IMR-90 (cell line): ENCODE measurements at regions not wholly inside any gene's neighbourhood (a gene's known extent, or its start where the extent isn't known, plus 50 kb on each side); places are given as distances from the start of the nearest gene placed in this dataset.

Source experiments
- ATAC-seq: fragments of 200-7000 bp; cut with Tn5 transposase; 2 replicates; pipeline ENCODE4 v1.9.1; 2020; ENCODE audit warnings: low read depth, mild to moderate bottlenecking, moderate library complexity
- BruUV-seq: library from RNA; stranded (reverse); fragments of 400-500 nt; replicated peaks from 2 replicates; lab custom pipeline; 2021; lab: Mats Ljungman, UMichigan
- CTCF ChIA-PET: fragments of 300-600 bp; formaldehyde crosslinking; extraction: SDS; loops from one replicate; lab custom pipeline; 2021; ENCODE audit warnings: antibody characterized with exemption; lab: Yijun Ruan, JAX
- POLR2A ChIA-PET: fragments of 300-600 bp; sonication (Branson Sonifier 250); formaldehyde crosslinking; loops from one replicate; lab custom pipeline; 2022; ENCODE audit warnings: antibody characterized with exemption; ENCODE audit not compliant: unreplicated experiment; lab: Charles Lee
- DNase-seq: peaks from one replicate; pipeline ENCODE4 v3.0.0; 2013
- H2AFZ ChIP-seq: replicated peaks from 2 replicates; pipeline ENCODE3; 2013; ENCODE audit warnings: low read length, mild to moderate bottlenecking; ENCODE audit not compliant: poor library complexity
- H2AK5ac ChIP-seq: 2 replicates; pipeline ENCODE4 v1.6.1; 2013; ENCODE audit warnings: low read depth, low read length, inconsistent platforms
- H2AK9ac ChIP-seq: replicated peaks from 2 replicates; pipeline ENCODE3; 2013; ENCODE audit warnings: mild to moderate bottlenecking, low read depth, low read length, moderate library complexity; ENCODE audit not compliant: poor library complexity
- H2BK120ac ChIP-seq: 2 replicates; pipeline ENCODE4 v1.6.1; 2013; ENCODE audit warnings: low read depth, low read length, inconsistent platforms
- H2BK15ac ChIP-seq: 3 replicates; pipeline ENCODE4 v1.6.1; 2013; ENCODE audit warnings: low read depth, low read length, inconsistent platforms
- H2BK20ac ChIP-seq: 2 replicates; pipeline ENCODE4 v1.6.1; 2013; ENCODE audit warnings: low read depth, mild to moderate bottlenecking, inconsistent platforms, low read length, moderate library complexity
- H2BK5ac ChIP-seq: 2 replicates; pipeline ENCODE4 v1.6.1; 2013; ENCODE audit warnings: mild to moderate bottlenecking, low read depth, low read length, inconsistent platforms; ENCODE audit not compliant: poor library complexity, severe bottlenecking
- H3K14ac ChIP-seq: replicated peaks from 2 replicates; pipeline ENCODE4 v1.6.1; 2013; ENCODE audit warnings: low read depth, low read length, inconsistent platforms
- H3K18ac ChIP-seq: 2 replicates; pipeline ENCODE4 v1.6.1; 2013; ENCODE audit warnings: low read depth, low read length, control low read depth
- H3K23ac ChIP-seq: 2 replicates; pipeline ENCODE4 v1.6.1; 2013; ENCODE audit warnings: low read depth, low read length, inconsistent platforms
- H3K27ac ChIP-seq: 2 replicates; pipeline ENCODE4 v1.5.1; 2013; ENCODE audit warnings: mild to moderate bottlenecking, control low read depth, low read length; ENCODE audit not compliant: insufficient read depth
- H3K27me3 ChIP-seq: 2 replicates; pipeline ENCODE4 v1.6.1; 2013; ENCODE audit warnings: low read length; ENCODE audit not compliant: control insufficient read depth, insufficient read depth
- H3K36me3 ChIP-seq: 2 replicates; pipeline ENCODE4 v1.6.1; 2013; ENCODE audit warnings: low read length, mixed read lengths; ENCODE audit not compliant: control insufficient read depth, insufficient read depth
- H3K4ac ChIP-seq: 2 replicates; pipeline ENCODE4 v1.6.1; 2013; ENCODE audit warnings: low read depth, low read length, inconsistent platforms
- H3K4me1 ChIP-seq: 2 replicates; pipeline ENCODE4 v1.6.1; 2013; ENCODE audit warnings: low read length, mixed read lengths; ENCODE audit not compliant: control insufficient read depth, insufficient read depth
- H3K4me2 ChIP-seq: 2 replicates; pipeline ENCODE4 v1.6.1; 2013; ENCODE audit warnings: low read depth, mild to moderate bottlenecking, control low read depth, low read length, moderate library complexity
- H3K4me3 ChIP-seq: 2 replicates; pipeline ENCODE4 v1.5.1; 2013; ENCODE audit warnings: low read depth, mild to moderate bottlenecking, control low read depth, low read length, moderate library complexity; ENCODE audit not compliant: insufficient read depth
- H3K56ac ChIP-seq: 2 replicates; pipeline ENCODE4 v1.6.1; 2013; ENCODE audit warnings: low read length, inconsistent platforms; ENCODE audit not compliant: insufficient read depth; ENCODE audit errors: extremely low read depth
- H3K79me1 ChIP-seq, 2 experiments: 2 replicates each; pipeline ENCODE4 v1.6.1; 2013; ENCODE audit warnings: low read length in 2 of 2, inconsistent platforms in 1 of 2, low read depth in 1 of 2
- H3K9ac ChIP-seq: 2 replicates; pipeline ENCODE4 v1.6.1; 2013; ENCODE audit warnings: low read depth, low read length, control low read depth
- H3K9me1 ChIP-seq: 2 replicates; pipeline ENCODE4 v1.6.1; 2013; ENCODE audit warnings: low read length, inconsistent platforms; ENCODE audit not compliant: insufficient read depth
- H3K9me3 ChIP-seq: 2 replicates; pipeline ENCODE4 v1.6.1; 2013; ENCODE audit warnings: low read length; ENCODE audit not compliant: control insufficient read depth, insufficient read depth
- H4K20me1 ChIP-seq: 2 replicates; pipeline ENCODE4 v1.6.1; 2013; ENCODE audit warnings: low read length, inconsistent platforms; ENCODE audit not compliant: insufficient read depth
- H4K5ac ChIP-seq: 2 replicates; pipeline ENCODE4 v1.6.1; 2013; ENCODE audit warnings: mild to moderate bottlenecking, low read depth, low read length, control low read depth
- H4K8ac ChIP-seq, 2 experiments: 2 replicates each; pipeline ENCODE4 v1.6.1; 2013; ENCODE audit warnings: low read depth in 2 of 2, low read length in 2 of 2, control low read depth in 1 of 2, inconsistent platforms in 1 of 2
- H4K91ac ChIP-seq: 2 replicates; pipeline ENCODE4 v1.6.1; 2013; ENCODE audit warnings: low read depth, low read length, inconsistent platforms; ENCODE audit not compliant: insufficient read depth
- BHLHE40 ChIP-seq: fragments of 150-350 bp; IDR thresholded peaks from 2 replicates; pipeline ENCODE4 v1.6.1; 2016; ENCODE audit warnings: mild to moderate bottlenecking, low read depth, low read length
- CEBPB ChIP-seq: IDR thresholded peaks from 2 replicates; pipeline ENCODE4 v1.6.1; 2012; ENCODE audit warnings: low read depth, low read length, improper control_type of control experiment
- CHD1 ChIP-seq: IDR thresholded peaks from 2 replicates; pipeline ENCODE4 v1.6.1; 2012; ENCODE audit warnings: low read depth, low read length, improper control_type of control experiment
- FOS ChIP-seq: fragments of 150-350 bp; IDR thresholded peaks from 2 replicates; pipeline ENCODE4 v1.6.1; 2016; ENCODE audit warnings: low read depth, low read length
- MAFK ChIP-seq: IDR thresholded peaks from 2 replicates; pipeline ENCODE4 v1.6.1; 2012; ENCODE audit warnings: low read depth, low read length, improper control_type of control experiment
- MAZ ChIP-seq: IDR thresholded peaks from 2 replicates; pipeline ENCODE4 v1.6.1; 2012; ENCODE audit warnings: low read depth, mild to moderate bottlenecking, low read length, improper control_type of control experiment, moderate library complexity, borderline replicate concordance
- MXI1 ChIP-seq: IDR thresholded peaks from 2 replicates; pipeline ENCODE4 v1.6.1; 2012; ENCODE audit warnings: low read depth, mild to moderate bottlenecking, low read length, moderate library complexity, borderline replicate concordance
- NFE2L2 ChIP-seq: fragments of 150-350 bp; IDR thresholded peaks from 2 replicates; pipeline ENCODE4 v1.6.1; 2016; ENCODE audit warnings: low read depth, mild to moderate bottlenecking, low read length
- POLR2A ChIP-seq: IDR thresholded peaks from 2 replicates; pipeline ENCODE4 v1.6.1; 2012; ENCODE audit warnings: mild to moderate bottlenecking, low read depth, low read length
- RAD21 ChIP-seq: IDR thresholded peaks from 2 replicates; pipeline ENCODE4 v1.6.1; 2012; ENCODE audit warnings: low read length, improper control_type of control experiment
- RCOR1 ChIP-seq: IDR thresholded peaks from 2 replicates; pipeline ENCODE4 v1.6.1; 2012; ENCODE audit warnings: mild to moderate bottlenecking, low read length, improper control_type of control experiment; ENCODE audit not compliant: insufficient replicate concordance
- RFX5 ChIP-seq: IDR thresholded peaks from 2 replicates; pipeline ENCODE4 v1.8.0; 2012; ENCODE audit warnings: low read depth, mild to moderate bottlenecking, low read length, moderate library complexity
- SMC3 ChIP-seq: fragments of 150-350 bp; IDR thresholded peaks from 2 replicates; pipeline ENCODE4 v1.6.1; 2016; ENCODE audit warnings: low read depth, mild to moderate bottlenecking, antibody characterized with exemption, low read length, moderate library complexity
- WGBS, 2 experiments: methylation state at CpG; one replicate each; pipeline versions ENCODE4 v1.1.5 to v1.1.7; 2013; ENCODE audit warnings: missing lambda C conversion rate in 2 of 2; ENCODE audit not compliant: insufficient read length in 1 of 2; ENCODE audit errors: extremely low coverage in 2 of 2; 5-methylcytosine and 5-hydroxymethylcytosine counted together
- dilution Hi-C: fragments of 300-500 bp; cut with HindIII; formaldehyde crosslinking; loops from one replicate; pipeline ENCODE4 v1.14.3; 2018; ENCODE audit warnings: low sequenced_read_pairs; ENCODE audit not compliant: unreplicated experiment
- in situ Hi-C: fragments of 300-500 bp; cut with MboI; formaldehyde crosslinking; loops from 3 replicates; pipeline ENCODE4 v1.14.3; 2019; ENCODE audit warnings: low sequenced_read_pairs, inconsistent platforms, mixed read lengths
- intact Hi-C: fragments of 100-400 bp; cut with micrococcal nuclease; formaldehyde crosslinking; loops from 2 replicates; pipeline ENCODE4 v1.10.0; 2022
- TF ChIP-seq, protein P1 (sequence below): conservative IDR thresholded peaks from 2 replicates; pipeline ENCODE4 v1.5.1; 2012; ENCODE audit warnings: mild to moderate bottlenecking, low read depth, low read length, improper control_type of control experiment
- TF ChIP-seq, protein P2 (sequence below): fragments of 150-350 bp; IDR thresholded peaks from 2 replicates; pipeline ENCODE4 v1.6.1; 2016; ENCODE audit warnings: low read depth, mild to moderate bottlenecking, low read length, moderate library complexity, borderline replicate concordance
- TF ChIP-seq, protein P3 (sequence below): fragments of 150-350 bp; IDR thresholded peaks from 2 replicates; pipeline ENCODE4 v1.6.1; 2017; ENCODE audit warnings: mild to moderate bottlenecking, antibody characterized with exemption, low read length, low read depth

DNA sequence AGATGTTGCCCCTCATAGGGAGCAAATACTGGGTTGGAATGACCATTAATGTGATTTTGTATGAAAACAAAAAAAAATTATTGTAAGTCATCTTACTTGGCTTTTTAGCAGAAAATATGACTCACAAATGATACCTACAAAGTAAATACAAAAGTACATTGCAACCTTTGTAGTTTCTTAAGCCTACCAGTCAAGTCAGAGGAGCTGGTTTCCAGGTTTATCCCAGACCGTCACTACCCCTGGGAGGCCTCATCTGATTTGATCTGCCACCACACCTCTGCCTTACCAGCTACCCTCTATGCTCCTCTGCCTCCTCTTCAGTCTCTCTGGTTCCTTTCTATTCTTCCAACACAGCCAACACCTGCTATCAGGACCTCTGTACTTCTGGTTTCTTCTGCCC, 349.9 kb upstream of the CCNH start:
- no TSS peak for BruUV-seq

More for the DNA sequence above, 349.9 kb upstream of the CCNH start:
- no peaks in the 10 kb centered on the region for H3K79me1 ChIP-seq
- H3K9me1 ChIP-seq = no peaks in the 10 kb centered on the region
- no peak overlapping the region for H2AK5ac ChIP-seq
- no CpG with 5 or more reads among the region's 1 CpG for WGBS, 2 experiments
- H2BK15ac ChIP-seq = no peak overlapping the region
- H3K9me3 ChIP-seq = no peaks in the 10 kb centered on the region
- H4K5ac ChIP-seq = no peak overlapping the region
- no peak overlapping the region for H3K27ac ChIP-seq
- no peak overlapping the region for H2BK20ac ChIP-seq
- no peak overlapping the region for H3K9ac ChIP-seq
- no peak overlapping the region for H3K4me3 ChIP-seq
- H4K8ac ChIP-seq = no peak overlapping the region
- no peak overlapping the region for H3K14ac ChIP-seq
- H2BK120ac ChIP-seq = no peak overlapping the region
- H2AFZ ChIP-seq = no peak overlapping the region
- H4K20me1 ChIP-seq = no peaks in the 10 kb centered on the region
- H3K4me1 ChIP-seq = no peaks in the 10 kb centered on the region
- no peak overlapping the region for H3K23ac ChIP-seq
- CTCF ChIA-PET = interaction anchor here (0.5 kb wide), 1 partner anchor 125 kb away, joined by 4 read pairs; no protein-coding TSS in a partner anchor
- no peak overlapping the region for H3K18ac ChIP-seq
- dilution Hi-C loops = no loop called here
- POLR2A ChIA-PET = no interaction called here
- H4K91ac ChIP-seq = no peak overlapping the region
- in situ Hi-C loops = no loop called here
- H2AK9ac ChIP-seq = no peak overlapping the region
- no peaks in the 10 kb centered on the region for H3K27me3 ChIP-seq
- intact Hi-C loops = no loop called here
- ATAC-seq (no peak), DNase-seq (no peak)
- H2BK5ac ChIP-seq = no peak overlapping the region
- H3K56ac ChIP-seq = no peak overlapping the region
- TF ChIP-seq BHLHE40 (no peak), FOS (no peak), CEBPB (no peak), RFX5 (no peak), RCOR1 (no peak), NFE2L2 (no peak), MAZ (no peak), CHD1 (no peak), POLR2A (no peak), RAD21 (no peak), MAFK (no peak), MXI1 (no peak), SMC3 (no peak)
- TF ChIP-seq, protein P1, sequence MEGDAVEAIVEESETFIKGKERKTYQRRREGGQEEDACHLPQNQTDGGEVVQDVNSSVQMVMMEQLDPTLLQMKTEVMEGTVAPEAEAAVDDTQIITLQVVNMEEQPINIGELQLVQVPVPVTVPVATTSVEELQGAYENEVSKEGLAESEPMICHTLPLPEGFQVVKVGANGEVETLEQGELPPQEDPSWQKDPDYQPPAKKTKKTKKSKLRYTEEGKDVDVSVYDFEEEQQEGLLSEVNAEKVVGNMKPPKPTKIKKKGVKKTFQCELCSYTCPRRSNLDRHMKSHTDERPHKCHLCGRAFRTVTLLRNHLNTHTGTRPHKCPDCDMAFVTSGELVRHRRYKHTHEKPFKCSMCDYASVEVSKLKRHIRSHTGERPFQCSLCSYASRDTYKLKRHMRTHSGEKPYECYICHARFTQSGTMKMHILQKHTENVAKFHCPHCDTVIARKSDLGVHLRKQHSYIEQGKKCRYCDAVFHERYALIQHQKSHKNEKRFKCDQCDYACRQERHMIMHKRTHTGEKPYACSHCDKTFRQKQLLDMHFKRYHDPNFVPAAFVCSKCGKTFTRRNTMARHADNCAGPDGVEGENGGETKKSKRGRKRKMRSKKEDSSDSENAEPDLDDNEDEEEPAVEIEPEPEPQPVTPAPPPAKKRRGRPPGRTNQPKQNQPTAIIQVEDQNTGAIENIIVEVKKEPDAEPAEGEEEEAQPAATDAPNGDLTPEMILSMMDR = no peak
- TF ChIP-seq, protein P2, sequence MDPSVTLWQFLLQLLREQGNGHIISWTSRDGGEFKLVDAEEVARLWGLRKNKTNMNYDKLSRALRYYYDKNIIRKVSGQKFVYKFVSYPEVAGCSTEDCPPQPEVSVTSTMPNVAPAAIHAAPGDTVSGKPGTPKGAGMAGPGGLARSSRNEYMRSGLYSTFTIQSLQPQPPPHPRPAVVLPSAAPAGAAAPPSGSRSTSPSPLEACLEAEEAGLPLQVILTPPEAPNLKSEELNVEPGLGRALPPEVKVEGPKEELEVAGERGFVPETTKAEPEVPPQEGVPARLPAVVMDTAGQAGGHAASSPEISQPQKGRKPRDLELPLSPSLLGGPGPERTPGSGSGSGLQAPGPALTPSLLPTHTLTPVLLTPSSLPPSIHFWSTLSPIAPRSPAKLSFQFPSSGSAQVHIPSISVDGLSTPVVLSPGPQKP = no peak
- TF ChIP-seq, protein P3, sequence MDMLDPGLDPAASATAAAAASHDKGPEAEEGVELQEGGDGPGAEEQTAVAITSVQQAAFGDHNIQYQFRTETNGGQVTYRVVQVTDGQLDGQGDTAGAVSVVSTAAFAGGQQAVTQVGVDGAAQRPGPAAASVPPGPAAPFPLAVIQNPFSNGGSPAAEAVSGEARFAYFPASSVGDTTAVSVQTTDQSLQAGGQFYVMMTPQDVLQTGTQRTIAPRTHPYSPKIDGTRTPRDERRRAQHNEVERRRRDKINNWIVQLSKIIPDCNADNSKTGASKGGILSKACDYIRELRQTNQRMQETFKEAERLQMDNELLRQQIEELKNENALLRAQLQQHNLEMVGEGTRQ = no peak
- H3K36me3 ChIP-seq = no peaks in the 10 kb centered on the region
- no peak overlapping the region for H3K4me2 ChIP-seq
- H3K4ac ChIP-seq = no peak overlapping the region
